ENCODE measurements at regions not wholly inside any gene's neighbourhood (a gene's known extent, or its start where the extent isn't known, plus 50 kb on each side); places are given as distances from the start of the nearest gene placed in this dataset.

DNA sequence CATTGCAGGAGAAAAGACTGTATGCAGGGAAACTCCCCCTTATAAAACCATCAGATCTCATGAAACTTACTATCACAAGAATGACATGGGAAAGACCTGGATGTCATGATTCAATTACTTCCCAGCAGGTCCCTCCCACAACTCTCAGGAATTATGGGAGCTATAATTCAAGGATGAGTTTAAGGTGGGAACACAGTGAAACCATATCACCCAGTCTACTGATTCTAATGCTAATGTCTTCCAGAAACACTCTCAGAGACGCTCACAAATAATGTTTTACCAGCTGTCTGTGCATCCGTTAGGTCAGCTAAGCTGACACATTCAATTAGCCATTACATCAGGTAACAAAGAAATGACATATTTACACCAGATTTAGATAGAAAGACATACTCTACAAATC lies 637.9 kb downstream of the NLGN4Y start:
- intact Hi-C loops (cut with micrococcal nuclease): no loop called here

DNA sequence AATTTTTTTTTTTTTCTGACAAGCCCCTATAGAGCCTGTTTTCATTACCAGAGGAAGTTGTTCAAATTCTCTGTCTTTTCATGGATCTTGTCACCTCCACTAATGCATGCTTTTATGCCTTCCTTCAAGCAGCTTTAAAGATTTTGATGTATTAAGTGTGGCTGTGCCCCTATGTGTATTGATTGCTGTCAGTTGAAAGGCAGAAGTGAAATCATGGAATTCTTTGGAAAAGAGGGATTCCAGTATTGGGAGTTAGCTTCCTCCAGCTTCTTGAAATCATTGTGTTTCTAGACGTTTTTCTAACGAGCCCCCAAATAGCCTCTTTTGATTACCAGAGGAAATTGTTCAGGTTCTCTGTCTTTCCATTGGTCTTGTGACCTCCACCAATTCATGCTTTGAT lies 655.6 kb downstream of the NLGN4Y start:
- intact Hi-C loops (cut with micrococcal nuclease): no loop called here

DNA sequence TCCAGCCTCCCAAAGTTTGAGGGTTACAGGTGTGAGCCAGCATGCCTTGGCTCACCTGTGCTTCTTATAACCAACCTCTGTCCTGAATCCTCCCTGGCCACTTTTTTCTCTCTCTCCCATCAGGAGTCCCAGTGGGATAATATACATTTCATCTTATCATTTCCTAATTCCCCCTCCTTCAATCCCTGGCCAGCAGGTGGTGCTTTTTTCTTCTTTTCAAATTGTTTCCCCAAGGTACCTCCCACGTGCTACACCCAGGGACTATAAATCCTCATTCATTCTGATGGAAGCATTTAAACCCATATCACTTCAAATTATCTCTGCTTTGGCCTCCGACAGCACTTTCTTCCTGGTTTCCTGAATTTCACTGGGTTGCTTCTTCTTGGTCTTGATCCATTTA lies 704.7 kb downstream of the NLGN4Y start:
- intact Hi-C loops (cut with micrococcal nuclease): no loop called here

DNA sequence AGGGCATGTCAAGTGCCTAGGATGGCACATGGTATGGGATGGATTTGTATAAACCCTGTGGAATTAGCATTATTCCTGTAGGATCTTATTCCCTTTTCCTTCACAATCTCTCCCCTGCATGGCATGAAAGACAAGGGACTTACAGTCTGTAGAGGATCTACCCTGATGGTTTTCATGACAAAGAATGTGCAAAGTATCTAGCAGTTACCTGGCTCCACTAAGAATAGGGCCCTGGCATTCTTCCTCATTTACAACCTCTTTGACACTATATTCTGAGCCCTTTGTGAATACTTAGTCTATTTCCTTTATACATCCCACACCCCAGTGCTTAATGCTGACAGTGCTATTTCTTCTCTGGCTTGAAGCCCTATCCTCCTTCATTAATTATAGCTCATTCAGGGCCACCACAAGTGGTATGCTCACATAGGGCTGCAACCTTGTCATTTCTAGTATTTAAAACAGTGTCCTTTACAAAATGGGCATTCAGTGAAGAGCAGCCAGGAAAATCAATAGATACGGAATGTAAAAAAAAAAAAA lies 715.3 kb downstream of the NLGN4Y start:
- intact Hi-C loops (cut with micrococcal nuclease): no loop called here

DNA sequence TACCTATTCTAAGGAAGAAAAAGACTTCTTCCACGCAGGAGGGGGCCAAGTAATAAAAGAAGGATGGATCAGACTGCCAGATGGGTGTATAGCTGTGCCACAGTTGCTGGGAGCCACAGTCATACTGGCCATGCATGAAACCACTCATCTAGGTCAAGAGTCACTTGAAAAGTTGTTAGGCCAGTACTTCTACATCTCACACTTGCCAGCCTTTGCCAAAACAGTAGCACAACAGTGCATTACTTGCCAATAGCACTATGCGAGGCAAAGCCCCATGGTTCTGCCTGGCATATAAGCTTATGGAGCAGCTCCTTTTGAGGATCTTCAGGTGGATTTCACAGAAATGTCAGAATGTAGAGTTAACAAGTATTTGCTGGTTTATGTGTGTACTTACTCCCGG lies 735.0 kb downstream of the NLGN4Y start:
- intact Hi-C loops (cut with micrococcal nuclease): no loop called here

DNA sequence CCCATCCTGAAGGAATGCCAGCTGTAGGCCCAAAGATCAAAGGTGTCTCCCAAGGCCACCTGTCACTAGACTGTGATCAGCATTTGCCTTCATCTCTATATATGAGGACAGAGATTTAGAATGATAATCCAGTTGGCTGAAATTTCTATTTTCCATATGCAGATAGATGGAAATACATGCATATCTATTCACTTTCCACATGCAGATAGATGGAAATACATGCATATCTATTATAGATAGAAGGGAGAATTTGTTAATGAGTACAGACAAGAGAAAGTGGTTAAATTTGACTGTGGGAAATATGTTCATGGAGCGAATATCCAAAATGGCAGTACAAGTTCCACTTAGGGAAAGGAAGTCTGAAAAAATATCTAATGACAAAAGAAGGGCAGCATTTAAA lies 762.2 kb downstream of the NLGN4Y start:
- intact Hi-C loops (cut with micrococcal nuclease): no loop called here

DNA sequence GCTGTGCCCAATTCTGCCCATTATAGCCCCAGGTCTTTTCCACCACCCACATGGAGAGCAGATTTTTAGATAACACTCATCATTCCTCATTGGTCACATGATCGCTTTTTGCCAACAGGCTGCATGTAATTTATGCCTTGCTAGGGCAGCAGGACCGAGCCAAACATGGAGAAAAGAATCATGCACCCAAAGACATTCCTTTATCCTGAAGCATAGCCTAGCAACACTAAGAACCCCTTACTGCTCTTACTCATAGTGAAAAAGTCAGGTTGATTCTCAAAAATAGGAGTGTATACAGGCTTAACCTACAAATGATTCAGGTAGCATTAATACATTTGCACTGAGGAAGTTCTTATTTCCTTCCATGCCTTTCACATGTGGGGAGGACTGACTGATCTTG lies 765.5 kb downstream of the NLGN4Y start:
- intact Hi-C loops (cut with micrococcal nuclease): no loop called here

DNA sequence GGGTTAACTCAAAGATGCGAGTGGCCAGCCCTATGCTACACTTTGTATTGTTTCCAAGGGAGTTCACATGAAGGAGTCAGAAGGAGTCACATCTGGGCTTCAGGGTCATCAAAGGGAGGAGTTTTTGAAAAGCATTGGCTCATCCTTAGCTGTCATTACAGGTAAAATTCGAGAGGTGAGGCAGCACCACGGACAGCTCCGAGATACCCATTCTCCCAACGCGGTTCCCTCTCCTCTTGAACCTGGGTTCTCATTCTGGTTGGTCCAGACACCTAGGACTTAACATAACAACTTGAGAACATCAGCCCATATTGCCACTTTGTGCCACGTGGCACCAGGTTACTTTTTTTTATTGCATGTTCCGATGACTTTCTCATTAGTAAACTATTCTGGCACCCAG lies 768.6 kb downstream of the NLGN4Y start:
- intact Hi-C loops (cut with micrococcal nuclease): no loop called here

DNA sequence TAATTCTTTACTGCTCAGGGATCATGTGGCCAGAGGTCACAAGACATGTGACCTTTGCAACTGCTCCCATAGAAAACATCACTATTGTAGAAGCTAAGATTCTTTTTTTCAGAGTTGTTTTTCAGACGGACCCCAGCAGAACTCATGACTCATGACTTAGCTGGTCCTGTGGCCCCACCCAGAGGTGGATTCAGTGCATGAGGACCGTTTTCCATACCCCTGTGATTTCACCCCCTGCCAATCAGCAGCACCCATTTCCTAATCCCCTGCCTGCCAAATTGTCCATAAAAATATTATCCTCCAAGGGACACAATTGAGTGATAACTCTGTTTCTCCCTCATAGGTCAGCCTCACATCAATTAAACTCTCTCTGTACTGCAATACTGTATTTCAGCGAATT lies 777.5 kb downstream of the NLGN4Y start:
- intact Hi-C loops (cut with micrococcal nuclease): no loop called here

DNA sequence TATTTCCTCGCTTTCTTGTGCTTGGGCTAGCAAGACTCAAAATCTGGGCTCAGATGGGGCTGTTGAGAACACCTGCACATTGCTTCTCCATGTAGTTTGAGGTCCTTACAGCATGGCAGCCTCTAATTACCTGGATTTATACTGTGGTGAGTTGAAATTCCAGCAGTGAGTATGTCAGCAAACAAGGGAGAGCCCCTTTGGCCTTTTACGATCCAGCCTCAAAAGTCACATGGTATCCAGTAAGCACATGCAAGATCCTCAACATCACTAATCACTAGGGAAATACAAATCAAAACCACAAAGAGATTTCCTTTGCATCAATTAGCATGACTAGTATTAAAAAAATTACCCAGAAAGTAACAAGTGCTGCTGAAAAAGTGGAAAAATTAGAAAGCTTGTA lies 787.8 kb downstream of the NLGN4Y start:
- intact Hi-C loops (cut with micrococcal nuclease): no loop called here

DNA sequence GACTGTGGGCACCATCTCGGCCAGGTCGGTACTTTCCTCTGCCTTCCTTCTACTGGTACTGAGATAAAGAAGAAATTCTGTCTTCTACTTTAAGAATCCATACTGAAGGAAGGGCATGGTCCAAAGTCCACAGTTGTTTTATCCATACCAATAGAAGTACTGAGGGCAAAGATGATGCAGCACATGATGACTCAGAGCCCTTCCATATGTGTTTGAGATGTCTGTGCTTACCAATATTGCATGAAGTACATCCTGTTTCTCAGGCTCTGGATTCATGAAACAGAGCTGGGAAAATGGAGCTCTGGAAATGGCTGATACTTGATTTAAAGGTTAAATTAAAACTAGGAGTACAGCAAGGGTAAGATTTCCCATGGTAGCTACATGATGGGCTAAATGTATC lies 799.9 kb downstream of the NLGN4Y start:
- intact Hi-C loops (cut with micrococcal nuclease): no loop called here

DNA sequence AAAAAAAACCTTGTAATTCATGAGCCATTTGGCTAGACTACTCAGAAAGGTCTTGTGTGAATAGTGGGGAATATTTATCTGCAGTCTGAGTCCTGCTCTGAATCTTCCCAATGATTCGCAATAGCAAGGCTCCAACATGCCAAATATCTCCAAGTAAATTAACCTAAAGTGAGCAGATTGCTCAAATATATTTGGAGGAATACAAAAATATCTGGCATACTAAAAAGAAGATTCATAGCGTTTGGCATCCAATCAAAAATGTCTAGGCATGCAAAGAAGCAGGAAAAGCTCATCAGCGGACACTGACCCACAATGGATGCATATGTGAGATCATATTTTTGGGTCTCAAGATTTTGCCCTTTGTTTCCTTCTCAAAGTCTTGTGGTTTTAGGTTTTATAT lies 800.9 kb downstream of the NLGN4Y start:
- intact Hi-C loops (cut with micrococcal nuclease): no loop called here

DNA sequence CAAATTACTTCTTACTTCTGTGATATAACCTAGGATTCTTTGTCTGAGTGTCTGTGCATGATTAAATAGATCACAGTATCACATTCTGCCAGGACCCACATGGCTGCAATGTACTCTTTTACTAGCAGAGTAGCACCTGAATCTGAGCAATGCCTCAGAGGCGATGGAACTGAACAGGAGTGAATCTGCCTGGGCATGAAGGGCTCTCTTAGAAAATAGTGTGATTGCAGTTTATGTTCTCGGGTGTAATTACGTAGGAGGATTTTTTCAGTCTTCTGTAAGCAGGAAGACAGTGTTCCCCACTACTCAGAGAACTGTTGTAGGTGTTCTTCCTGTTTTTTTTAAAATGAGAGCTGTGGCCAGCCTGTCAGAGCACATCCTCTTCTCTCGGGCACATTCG lies 802.3 kb downstream of the NLGN4Y start:
- intact Hi-C loops (cut with micrococcal nuclease): no loop called here

DNA sequence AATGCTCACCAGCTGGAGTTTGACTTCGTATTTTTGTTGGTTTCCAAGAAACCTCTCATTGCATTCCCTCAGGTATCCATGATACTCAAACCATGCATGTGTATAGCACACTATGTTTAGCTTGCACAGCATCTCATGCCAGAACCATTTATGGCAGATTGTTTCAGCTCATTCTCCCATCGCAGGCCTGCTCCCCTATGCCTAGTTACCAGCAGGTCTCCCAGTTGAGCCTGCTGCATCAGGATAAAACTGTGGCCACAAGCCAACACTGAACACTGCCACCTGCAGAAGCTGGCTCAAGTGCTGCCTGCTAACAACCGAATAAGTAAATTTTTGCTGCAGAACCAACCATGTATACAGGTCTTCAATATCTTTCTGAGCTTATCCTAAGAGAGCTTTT lies 804.5 kb downstream of the NLGN4Y start:
- intact Hi-C loops (cut with micrococcal nuclease): no loop called here

DNA sequence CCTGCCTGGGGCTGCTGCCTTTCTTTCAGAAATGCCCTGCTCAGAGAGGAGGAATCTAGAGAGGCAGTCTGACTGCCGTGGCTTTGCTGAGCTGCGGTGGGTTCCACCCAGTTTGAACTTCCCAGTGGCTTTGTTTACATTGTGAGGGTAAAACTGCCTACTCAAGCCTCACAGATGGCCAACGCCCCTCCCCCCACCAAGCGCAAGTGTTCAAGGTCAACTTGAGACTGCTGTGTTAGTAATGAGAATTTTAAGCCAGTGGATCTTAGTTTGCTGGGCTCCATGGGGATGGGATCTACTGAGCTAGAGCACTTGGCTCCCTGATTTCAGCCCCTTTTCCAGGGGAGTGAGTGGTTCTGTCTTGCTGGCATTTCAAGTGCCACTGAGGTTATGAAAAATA lies 819.2 kb downstream of the NLGN4Y start:
- intact Hi-C loops (cut with micrococcal nuclease): no loop called here

DNA sequence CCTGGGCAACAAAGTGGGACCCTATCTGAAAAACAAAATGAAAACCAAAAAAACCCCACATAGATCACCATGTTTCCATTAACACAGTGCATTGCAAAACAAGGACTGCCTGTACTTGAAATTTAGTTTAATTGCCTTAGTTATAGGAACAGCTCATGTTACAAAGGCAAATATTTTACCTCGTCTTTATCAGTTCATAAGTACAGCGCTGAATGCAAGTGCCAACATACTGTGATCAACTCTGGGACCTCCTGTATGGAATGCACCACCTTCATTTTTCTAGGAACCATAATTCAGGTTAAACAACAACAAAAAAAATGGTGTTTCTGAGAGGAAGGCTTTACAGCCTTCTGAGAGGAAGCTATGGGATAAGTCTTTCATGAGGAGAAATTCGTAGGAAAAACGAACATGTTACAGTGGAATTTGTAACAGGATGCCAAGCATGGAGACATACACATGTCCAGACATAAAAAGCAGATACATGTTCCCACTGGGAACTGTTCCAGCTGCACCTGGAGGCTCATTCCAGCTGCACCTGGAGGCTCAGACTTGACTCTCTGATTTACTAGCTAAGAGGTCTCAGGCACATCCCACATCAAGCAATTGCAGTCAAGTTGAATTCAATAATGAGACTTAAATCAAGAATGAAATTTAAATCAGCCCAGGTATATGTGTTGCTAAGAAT lies 821.3 kb downstream of the NLGN4Y start:
- intact Hi-C loops (cut with micrococcal nuclease): no loop called here

DNA sequence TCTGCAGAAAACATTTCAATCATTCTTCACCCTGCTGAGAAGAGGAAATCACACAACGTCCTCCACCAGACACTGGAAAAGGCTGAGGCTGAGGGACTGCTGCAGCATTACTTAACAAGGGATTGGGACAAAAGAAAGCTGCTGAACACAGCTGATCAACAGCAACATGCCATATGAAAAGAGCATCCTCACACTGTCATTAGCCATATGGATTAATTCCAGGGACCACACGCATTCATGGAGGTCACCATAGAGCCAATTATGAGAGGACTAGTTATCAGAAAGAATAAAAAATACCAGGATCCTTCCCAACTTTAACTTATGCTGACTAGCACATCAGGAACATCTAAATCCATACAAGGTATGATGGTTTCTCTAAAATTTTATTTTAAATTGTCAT lies 825.0 kb downstream of the NLGN4Y start:
- intact Hi-C loops (cut with micrococcal nuclease): no loop called here

DNA sequence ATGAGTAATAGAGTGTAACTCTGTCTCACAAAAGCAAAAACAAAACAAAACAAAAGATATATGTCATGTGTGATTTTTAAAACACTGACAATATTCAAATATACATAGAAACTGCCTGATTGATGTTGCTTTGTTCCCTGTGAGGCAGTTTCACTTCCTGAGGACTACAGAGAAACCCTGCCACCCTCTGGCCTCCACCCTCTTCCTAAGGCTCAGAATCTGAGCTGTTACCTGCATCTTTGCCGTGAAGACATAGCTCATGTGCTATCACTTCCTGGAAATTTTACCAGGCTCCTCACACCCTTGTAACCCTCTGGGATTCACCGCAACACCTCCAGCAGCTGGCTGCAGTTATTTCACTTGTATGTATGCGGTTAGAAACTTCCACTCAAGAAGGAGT lies 831.0 kb downstream of the NLGN4Y start:
- intact Hi-C loops (cut with micrococcal nuclease): no loop called here

DNA sequence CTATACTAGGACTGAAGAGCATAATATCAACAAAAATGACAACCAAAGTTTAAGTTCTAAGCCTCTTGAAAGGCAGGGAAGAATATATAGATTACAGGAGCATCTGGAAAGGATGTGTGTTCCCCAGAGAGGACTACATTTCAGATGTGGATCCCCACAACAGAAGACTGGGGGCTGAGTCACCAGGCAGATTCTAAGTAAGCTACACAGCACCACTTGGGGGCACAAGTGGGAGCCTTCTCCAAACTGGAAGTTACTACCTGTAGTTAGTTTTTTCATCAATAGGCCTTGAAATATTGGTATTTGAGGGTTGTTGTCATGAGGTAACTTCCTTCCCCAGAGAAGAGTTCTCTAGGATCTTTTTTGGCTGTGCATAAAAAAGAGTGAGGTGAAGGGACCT lies 836.1 kb downstream of the NLGN4Y start:
- intact Hi-C loops (cut with micrococcal nuclease): no loop called here

DNA sequence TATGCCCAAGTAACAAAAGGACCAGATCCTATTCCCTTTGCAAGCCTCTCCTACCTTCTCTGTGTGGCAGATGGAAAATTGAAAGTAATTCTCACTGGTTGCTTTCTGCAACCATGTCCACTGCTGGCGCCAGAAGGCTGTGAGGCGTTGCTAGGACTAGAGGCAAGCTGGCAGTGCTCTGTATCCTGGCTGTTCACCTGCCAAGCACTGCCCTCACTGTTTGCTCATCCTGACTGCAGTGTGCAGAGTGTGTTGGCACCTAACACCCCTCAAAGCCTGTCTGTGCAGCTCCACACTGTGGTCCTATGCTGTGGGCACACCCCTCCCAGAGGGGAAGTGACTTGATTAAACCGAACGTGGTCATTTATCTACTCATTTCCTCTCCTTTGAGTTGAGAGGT lies 840.7 kb downstream of the NLGN4Y start:
- intact Hi-C loops (cut with micrococcal nuclease): no loop called here

DNA sequence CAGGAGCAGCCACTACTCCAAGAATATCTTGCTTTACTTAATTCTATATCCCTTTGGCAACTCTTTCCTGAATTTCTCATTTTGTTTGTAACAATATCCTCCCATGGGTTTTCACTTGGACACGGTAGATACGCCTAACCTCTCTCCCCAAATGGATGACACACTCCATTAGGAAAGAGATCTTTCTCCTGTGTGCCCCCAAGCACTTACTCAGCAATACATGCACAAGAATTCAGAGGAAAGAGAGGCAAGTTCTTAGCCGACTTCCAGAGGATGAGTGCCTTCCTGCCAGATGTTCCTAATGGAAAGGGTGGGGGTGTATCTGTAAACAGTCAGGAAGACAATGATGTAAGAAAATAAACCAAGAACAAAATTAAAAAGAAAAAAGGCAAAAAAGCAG lies 844.5 kb downstream of the NLGN4Y start:
- intact Hi-C loops (cut with micrococcal nuclease): no loop called here

DNA sequence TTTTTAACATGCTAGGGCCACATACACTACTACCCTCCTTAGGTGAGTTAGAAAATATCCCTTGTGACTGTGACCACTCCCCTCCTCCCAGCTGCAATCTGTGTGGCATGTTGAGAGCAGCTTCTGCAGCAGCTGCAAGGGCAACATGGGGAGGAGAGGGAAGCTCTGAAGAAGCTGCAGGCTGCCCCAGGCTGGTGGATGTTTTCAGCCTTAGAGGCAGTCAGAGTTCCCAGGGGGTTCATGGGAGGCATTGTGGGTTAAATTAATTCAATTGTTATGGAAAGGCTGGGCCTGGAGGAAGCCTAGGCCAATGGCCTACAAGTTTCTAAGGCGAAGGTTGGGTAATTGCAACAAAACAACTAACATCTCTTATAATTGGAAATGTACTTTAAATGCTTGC lies 860.8 kb downstream of the NLGN4Y start:
- intact Hi-C loops (cut with micrococcal nuclease): no loop called here

DNA sequence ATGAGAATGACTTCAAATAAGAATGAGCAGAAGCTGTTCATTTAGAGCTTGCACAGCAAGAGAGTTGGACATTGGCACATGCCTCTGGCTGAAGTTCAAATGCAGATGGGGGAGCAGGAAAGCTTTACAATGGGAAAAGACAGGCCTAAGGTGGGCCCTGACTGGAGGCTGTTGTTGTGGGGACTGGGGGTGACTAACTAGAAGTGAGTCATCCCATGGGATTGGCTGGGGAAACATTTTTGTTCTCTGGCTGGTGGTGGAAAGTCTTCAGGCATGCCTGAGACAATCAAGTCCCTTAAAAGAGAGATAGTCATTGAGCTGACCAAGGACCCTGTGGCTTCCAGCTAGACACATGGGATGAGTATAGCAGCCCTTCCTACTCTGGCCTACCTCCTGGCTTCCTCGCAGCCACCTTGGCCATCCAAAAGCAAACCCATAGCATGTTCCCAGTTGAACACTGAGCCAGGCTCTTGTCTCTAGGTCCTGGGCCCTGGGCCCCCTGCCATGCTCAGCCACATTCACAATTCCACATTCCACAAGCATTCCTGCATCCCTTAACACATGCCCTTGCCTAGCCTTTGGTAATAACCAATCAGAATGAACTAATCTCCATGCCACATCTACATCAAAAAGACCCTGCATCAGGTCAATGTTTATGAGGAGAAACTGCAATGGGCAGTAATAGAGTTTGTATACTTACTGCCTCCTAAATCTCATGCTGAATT lies 873.4 kb downstream of the NLGN4Y start:
- intact Hi-C loops (cut with micrococcal nuclease): no loop called here

Measured in T-helper 2 cell treated with Interferon-gamma antibody and Interleukin-4, amounts not matched to agents 100 ng/mL and 5 ng/mL, for 36 hours (primary cell).